OCI-LY1 (cell line): ENCODE measurements at regions not wholly inside any gene's neighbourhood (a gene's known extent, or its start where the extent isn't known, plus 50 kb on each side); places are given as distances from the start of the nearest gene placed in this dataset.

ENCODE experiments used
- H2AFZ ChIP-seq: fragments of 200-600 bp; sonication (generic), shearing (Covaris generic); 2 replicates; pipeline ENCODE4 v1.6.0; 2014; ENCODE audit warnings: antibody characterized with exemption, mild to moderate bottlenecking, low read length
- H3F3A ChIP-seq: fragments of 200-600 bp; sonication (generic), shearing (Covaris generic); 2 replicates; pipeline ENCODE4 v1.6.0; 2014; ENCODE audit warnings: mild to moderate bottlenecking, antibody characterized with exemption, low read length, moderate library complexity; ENCODE audit not compliant: insufficient read depth
- H3K27ac ChIP-seq: fragments of 200-600 bp; sonication (generic); 2 replicates; pipeline ENCODE4 v1.5.1; 2014; ENCODE audit warnings: low read length, mixed run types, mild to moderate bottlenecking, low read depth; ENCODE audit not compliant: poor library complexity, severe bottlenecking
- H3K27me3 ChIP-seq: fragments of 200-600 bp; sonication (generic); 2 replicates; pipeline ENCODE4 v1.6.0; 2014; ENCODE audit warnings: antibody characterized with exemption, mild to moderate bottlenecking, low read length, moderate library complexity; ENCODE audit not compliant: insufficient read depth
- H3K36me3 ChIP-seq: fragments of 200-600 bp; sonication (generic); 2 replicates; pipeline ENCODE4 v1.6.1; 2014; ENCODE audit warnings: mild to moderate bottlenecking, antibody characterized with exemption, low read length, moderate library complexity, mixed read lengths; ENCODE audit not compliant: insufficient read depth
- H3K4me1 ChIP-seq: fragments of 200-600 bp; sonication (generic); 2 replicates; pipeline ENCODE4 v1.5.1; 2014; ENCODE audit warnings: mild to moderate bottlenecking, low read length, moderate library complexity; ENCODE audit not compliant: insufficient read depth, severe bottlenecking
- H3K4me2 ChIP-seq: fragments of 200-600 bp; sonication (generic), shearing (Covaris generic); 2 replicates; pipeline ENCODE4 v1.6.1; 2014; ENCODE audit warnings: low read length
- H3K4me3 ChIP-seq: fragments of 200-600 bp; sonication (generic); 2 replicates; pipeline ENCODE4 v1.5.1; 2014; ENCODE audit warnings: low read length, low read depth, mild to moderate bottlenecking, mixed read lengths; ENCODE audit not compliant: poor library complexity, severe bottlenecking
- H3K79me2 ChIP-seq: fragments of 200-600 bp; shearing (Covaris generic); 2 replicates; pipeline ENCODE4 v1.6.1; 2016; ENCODE audit warnings: mixed run types, low read length, mixed read lengths; ENCODE audit not compliant: insufficient read depth
- H3K9ac ChIP-seq: fragments of 200-600 bp; sonication (generic), shearing (Covaris generic); 2 replicates; pipeline ENCODE4 v1.6.1; 2014; ENCODE audit warnings: mild to moderate bottlenecking, low read length, mixed read lengths
- H3K9me2 ChIP-seq: fragments of 200-600 bp; sonication (generic), shearing (Covaris generic); 2 replicates; pipeline ENCODE4 v1.6.1; 2014; ENCODE audit warnings: low read depth, mild to moderate bottlenecking, low read length, mixed read lengths
- H3K9me3 ChIP-seq: fragments of 200-600 bp; shearing (Covaris generic); 2 replicates; pipeline ENCODE4 v1.6.1; 2014; ENCODE audit warnings: low read length, mixed read lengths
- H4K20me1 ChIP-seq: fragments of 200-600 bp; sonication (generic), shearing (Covaris generic); 2 replicates; pipeline ENCODE4 v1.6.0; 2016; ENCODE audit warnings: mild to moderate bottlenecking, low read length; ENCODE audit not compliant: insufficient read depth
- CTCF ChIP-seq: fragments of 200-600 bp; sonication (generic), shearing (Covaris generic); IDR thresholded peaks from 2 replicates; pipeline ENCODE4 v1.5.1; 2017; ENCODE audit warnings: mild to moderate bottlenecking, antibody characterized with exemption, low read length, moderate library complexity, mixed read lengths
- EZH2 ChIP-seq: fragments of 200-600 bp; sonication (generic), shearing (Covaris generic); IDR thresholded peaks from 2 replicates; pipeline ENCODE4 v1.8.0; 2017; ENCODE audit warnings: borderline replicate concordance, mixed run types, mild to moderate bottlenecking, antibody characterized with exemption, low read length, moderate library complexity, mixed read lengths

- Histone ChIP-seq H4K20me1 (no peaks in the 10 kb centered on the region), H3K4me2 (no peak overlapping the region), H3K9ac (no peak overlapping the region), H3K27ac (no peak overlapping the region), H3K36me3 (no peaks in the 10 kb centered on the region), H3F3A (no peaks in the 10 kb centered on the region), H3K9me3 (no peaks in the 10 kb centered on the region), H2AFZ (no peak overlapping the region), H3K4me1 (no peaks in the 10 kb centered on the region), H3K4me3 (no peak overlapping the region), H3K9me2 (no peaks in the 10 kb centered on the region), H3K79me2 (no peaks in the 10 kb centered on the region), H3K27me3 (0 out of 2 replicates have a peak, but pooled peaks cover 3% of the 10 kb centered on the region)
- no peak for TF ChIP-seq CTCF
- no peak for TF ChIP-seq EZH2
These were observed 94.7 kb upstream of the PRSS58 start for GRCh38 chr7:142352543-142352942.

- H4K20me1 ChIP-seq = no peaks in the 10 kb centered on the region
- TF ChIP-seq EZH2 = no peak
- no peak for TF ChIP-seq CTCF
- H2AFZ ChIP-seq = no peak overlapping the region
- H3K9ac ChIP-seq = no peak overlapping the region
- H3K36me3 ChIP-seq = no peaks in the 10 kb centered on the region
- no peaks in the 10 kb centered on the region for H3K79me2 ChIP-seq
- H3F3A ChIP-seq = no peaks in the 10 kb centered on the region
- no peak overlapping the region for H3K27ac ChIP-seq
- H3K9me3 ChIP-seq = no peaks in the 10 kb centered on the region
- H3K27me3 ChIP-seq = 0 out of 2 replicates have a peak, but pooled peaks cover 3% of the 10 kb centered on the region
- no peak overlapping the region for H3K4me3 ChIP-seq
- no peaks in the 10 kb centered on the region for H3K4me1 ChIP-seq
- H3K9me2 ChIP-seq = no peaks in the 10 kb centered on the region
- H3K4me2 ChIP-seq = no peak overlapping the region
These were observed 93.3 kb upstream of the PRSS58 start for GRCh38 chr7:142351145-142351544.

- TF ChIP-seq EZH2 (no peak), CTCF (no peak)
- no peak overlapping the region for H3K4me2 ChIP-seq
- no peaks in the 10 kb centered on the region for H3F3A ChIP-seq
- no peak overlapping the region for H3K27ac ChIP-seq
- H3K9me3 ChIP-seq = no peaks in the 10 kb centered on the region
- H2AFZ ChIP-seq = no peak overlapping the region
- no peak overlapping the region for H3K4me3 ChIP-seq
- H3K36me3 ChIP-seq = no peaks in the 10 kb centered on the region
- no peaks in the 10 kb centered on the region for H4K20me1 ChIP-seq
- H3K4me1 ChIP-seq = no peaks in the 10 kb centered on the region
- H3K27me3 ChIP-seq = 0 out of 2 replicates have a peak, but pooled peaks cover 3% of the 10 kb centered on the region
- H3K79me2 ChIP-seq = no peaks in the 10 kb centered on the region
- no peaks in the 10 kb centered on the region for H3K9me2 ChIP-seq
- no peak overlapping the region for H3K9ac ChIP-seq
These were observed 92.0 kb upstream of the PRSS58 start for GRCh38 chr7:142349670-142350405.
